Epithelial cell of prostate (primary cell): ENCODE measurements at regions not wholly inside any gene's neighbourhood (a gene's known extent, or its start where the extent isn't known, plus 50 kb on each side); places are given as distances from the start of the nearest gene placed in this dataset.
A peak's percentile ranks its signal among the peaks of the same experiment; 100 is the strongest.

ENCODE experiments used
- DNase-seq: peaks from one replicate; pipeline ENCODE4 v3.0.0-alpha.2; 2011; ENCODE audit warnings: low read depth, low spot score
- H3K27ac ChIP-seq: fragments of 450-650 bp; 2 replicates; pipeline ENCODE4 v1.5.1; 2017; ENCODE audit warnings: mild to moderate bottlenecking

DNA sequence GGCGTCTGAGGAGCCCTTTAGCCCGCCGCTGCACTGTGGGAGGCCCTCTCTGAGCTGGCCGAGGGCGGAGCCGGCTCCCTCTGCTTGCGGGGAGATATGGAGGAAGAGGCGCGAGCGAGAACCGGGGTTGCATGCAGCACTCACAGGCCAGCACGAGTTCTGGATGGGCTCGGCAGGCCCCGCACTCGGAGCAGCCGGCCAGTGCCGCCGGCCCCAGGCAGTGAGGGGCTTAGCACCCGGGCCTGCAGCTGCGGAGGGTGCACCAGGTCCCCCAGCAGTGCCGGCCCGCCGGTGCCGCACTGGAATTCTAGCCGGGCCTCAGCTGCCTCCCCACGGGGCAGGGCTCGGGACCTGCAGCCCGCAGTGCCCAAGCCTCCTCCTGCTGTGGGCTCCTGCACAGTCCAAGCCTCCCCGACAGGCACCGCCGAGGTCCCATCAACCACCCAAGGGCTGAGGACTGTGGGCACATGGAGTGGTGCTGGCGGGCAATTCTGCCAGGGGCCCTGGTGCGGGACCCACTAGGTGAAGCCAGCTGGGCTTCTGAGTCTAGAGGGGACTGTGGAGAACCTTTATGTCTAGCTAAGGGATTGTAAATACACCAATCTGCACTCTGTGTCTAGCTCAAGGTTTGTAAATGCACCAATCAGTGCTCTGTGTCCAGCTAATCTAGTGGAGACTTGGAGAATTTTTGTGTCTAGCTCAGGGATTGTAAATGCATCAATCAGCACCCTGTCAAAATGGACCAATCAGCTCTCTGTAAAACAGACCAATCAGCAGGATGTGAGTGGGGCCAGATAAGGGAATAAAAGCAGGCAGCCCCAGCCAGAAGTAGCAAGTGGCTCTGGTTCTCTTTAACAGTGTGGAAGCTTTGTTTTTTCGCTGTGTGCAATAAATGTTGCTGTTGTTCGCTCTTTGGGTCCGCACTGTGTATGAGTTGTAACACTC lies 329.7 kb upstream of the JARID2 start:
- no peak overlapping the region for H3K27ac ChIP-seq
- no peak for DNase-seq

- peak; percentile 16 for DNase-seq
- no peak overlapping the region for H3K27ac ChIP-seq
Measured at GRCh38 chr6:14917109-14917910, 328.6 kb upstream of the JARID2 start.

- no peak for DNase-seq
- no peak overlapping the region for H3K27ac ChIP-seq
Measured at GRCh38 chr6:14918200-14918907, 327.5 kb upstream of the JARID2 start.

DNA sequence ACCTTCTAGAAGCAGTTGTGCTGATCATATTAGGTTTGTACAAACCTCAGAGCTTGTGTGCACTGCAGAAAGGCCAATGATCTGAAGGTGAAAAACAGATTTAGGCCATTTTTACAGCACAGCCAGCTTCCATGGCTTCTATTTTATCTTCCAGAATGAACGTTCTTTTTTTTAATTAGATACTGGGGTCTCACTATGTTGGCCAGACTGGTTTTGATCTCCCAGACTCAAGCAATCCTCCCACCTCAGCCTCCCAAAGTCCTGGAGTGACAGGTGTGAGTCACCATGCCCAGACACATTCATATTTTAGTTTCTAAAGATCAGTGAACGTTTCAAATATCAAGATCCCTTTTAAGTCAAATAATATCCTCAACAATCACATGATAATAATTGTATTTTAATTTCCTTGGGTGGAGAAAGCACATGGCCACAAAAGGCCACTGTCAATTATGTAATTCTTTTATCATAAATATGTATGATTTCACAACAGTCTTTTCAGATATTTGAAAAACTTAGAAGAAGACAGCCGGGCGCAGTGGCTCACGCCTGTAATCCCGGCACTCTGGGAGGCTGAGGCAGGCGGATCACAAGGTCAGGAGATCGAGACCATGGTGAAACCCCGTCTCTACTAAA lies 326.7 kb upstream of the JARID2 start:
- no peak for DNase-seq
- no peak overlapping the region for H3K27ac ChIP-seq

- DNase-seq = no peak
- no peak overlapping the region for H3K27ac ChIP-seq
Measured at GRCh38 chr6:14920276-14920675, 325.6 kb upstream of the JARID2 start.

- H3K27ac ChIP-seq = no peak overlapping the region
- DNase-seq = no peak
Measured at GRCh38 chr6:14921170-14921569, 324.7 kb upstream of the JARID2 start.

- no peak overlapping the region for H3K27ac ChIP-seq
- DNase-seq = no peak
Measured at GRCh38 chr6:14921878-14922671, 323.8 kb upstream of the JARID2 start.

DNA sequence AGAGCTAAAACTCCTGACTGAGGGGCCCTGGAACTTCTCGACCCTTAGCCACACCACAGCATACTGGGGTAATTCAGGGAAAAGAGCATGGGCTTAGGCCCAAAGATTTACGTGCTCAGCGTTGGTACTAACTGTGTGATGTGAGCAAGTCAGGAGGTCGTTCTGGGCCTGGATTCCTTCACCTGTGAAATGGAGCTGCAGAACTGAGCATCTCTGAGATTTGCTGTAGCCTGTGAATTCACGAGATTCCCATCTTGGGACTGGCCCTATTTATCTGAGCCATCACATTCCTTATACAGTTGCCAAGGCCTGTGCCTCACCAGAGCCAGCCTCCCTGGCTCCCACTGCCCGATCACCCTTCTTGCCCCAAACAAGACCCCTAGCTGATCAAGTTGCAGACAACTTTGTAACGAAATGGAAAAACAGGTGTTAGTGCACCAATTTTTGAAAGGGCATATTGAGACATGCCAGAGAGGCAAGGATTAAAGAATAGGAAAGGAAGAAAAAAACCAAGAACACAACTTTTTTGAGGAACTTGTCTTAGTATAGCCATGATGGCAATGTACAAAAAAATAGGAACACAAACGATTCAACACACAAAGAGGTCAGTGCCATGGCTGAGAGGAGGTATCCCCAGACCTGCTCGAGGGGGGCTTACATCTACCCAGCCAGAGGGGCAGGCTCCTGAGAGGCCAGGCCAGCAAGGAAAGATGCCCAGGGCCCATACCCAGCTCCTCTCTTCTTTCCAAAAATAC lies 323.0 kb upstream of the JARID2 start:
- H3K27ac ChIP-seq = no peak overlapping the region
- DNase-seq = no peak

DNA sequence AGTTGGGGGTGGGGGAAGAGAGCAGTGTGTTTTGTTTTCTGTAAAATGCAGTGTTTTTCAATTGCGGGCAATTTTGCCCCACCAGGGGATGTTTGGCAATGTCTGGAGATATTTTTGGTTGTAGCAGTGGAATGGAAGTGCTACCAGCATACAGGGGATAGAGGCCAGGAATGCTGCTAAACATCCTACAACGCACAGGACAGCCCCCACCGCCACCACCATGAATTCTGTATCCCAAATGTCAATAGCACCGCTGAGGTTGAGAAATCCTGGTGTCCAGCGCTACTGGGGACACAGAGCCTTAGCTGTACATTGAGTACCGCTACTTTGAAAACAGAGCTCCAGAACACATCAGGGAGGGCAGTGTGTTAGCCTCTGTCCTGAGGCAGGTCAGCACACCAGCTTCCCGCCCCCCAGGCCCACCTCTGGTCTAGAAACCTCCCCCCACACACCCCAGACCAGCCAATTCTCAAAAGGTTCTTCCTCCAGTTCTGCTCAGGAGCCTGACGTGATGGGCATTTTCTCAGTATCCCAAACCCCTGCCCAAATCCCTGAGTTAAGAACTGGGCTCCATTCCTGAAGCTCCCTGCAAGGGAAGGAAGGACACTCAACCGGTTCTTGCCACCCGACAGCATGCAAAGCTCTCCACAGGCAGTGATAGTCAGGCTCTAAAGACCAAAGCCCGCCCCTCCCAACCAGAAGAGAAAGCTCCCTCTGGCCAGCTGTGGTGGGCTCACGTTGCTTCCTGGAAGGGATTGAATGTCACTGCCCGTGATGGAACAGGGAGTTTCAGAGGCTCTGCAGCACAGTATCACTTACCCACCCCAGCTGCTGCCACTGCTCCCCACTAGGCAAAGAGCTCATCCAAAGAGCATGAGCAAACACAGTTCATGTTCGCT lies 321.5 kb upstream of the JARID2 start:
- no peak overlapping the region for H3K27ac ChIP-seq
- DNase-seq = no peak

GRCh38 chr6:14925025-14925698 lies 320.7 kb upstream of the JARID2 start:
- no peak for DNase-seq

GRCh38 chr6:14925699-14926026 lies 320.2 kb upstream of the JARID2 start:
- no peak for DNase-seq

More at GRCh38 chr6:14925025-14925698, 320.7 kb upstream of the JARID2 start:
- peak overlapping the region; percentile 16 for H3K27ac ChIP-seq

GRCh38 chr6:14927398-14927797 lies 318.5 kb upstream of the JARID2 start:
- no peak overlapping the region for H3K27ac ChIP-seq
- DNase-seq = no peak

More at GRCh38 chr6:14925699-14926026, 320.2 kb upstream of the JARID2 start:
- peak overlapping the region; percentile 16 for H3K27ac ChIP-seq

GRCh38 chr6:14929291-14929690 lies 316.6 kb upstream of the JARID2 start:
- no peak for DNase-seq
- H3K27ac ChIP-seq = no peak overlapping the region

- peak; percentile 64 for DNase-seq
- H3K27ac ChIP-seq = peak overlapping the region; percentile 29
Measured at GRCh38 chr6:14930366-14930989, 315.4 kb upstream of the JARID2 start.

DNA sequence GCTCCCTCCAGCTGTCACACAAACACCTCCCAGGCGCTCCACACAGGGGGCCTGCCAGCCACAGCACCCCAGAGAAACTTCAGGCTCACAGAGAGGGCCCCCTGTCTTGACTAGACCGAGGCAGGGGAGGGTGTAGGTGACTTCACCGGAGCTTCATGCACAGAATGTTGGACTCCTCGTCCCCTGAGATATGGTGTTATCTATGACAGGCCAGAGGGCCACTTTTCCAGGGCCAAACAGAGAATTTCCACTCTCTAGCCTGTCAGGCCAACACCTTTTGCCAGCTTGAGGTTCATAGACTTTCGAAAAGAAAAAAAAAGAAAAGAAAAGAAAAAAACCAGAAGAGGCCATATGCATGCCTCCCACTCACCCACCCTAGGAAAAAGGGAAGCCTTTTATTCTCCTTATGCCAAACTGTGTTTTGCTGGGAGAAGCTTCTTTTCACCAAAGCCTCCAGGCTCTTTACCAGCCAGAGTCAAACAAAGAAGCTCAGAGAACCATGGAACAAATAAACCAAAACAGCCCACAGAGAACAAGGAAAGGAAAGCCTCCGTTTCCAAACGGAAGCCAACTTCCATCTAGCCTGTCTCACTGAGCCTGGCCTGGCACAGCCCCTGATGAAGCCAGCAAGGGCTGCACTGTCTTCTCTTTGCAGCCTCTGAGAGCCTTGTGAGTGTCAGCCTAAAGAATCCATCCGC lies 313.2 kb upstream of the JARID2 start:
- no peak for DNase-seq
- no peak overlapping the region for H3K27ac ChIP-seq

GRCh38 chr6:14933183-14933544 lies 312.7 kb upstream of the JARID2 start:
- no peak overlapping the region for H3K27ac ChIP-seq
- no peak for DNase-seq
